ENCODE measurements at regions not wholly inside any gene's neighbourhood (a gene's known extent, or its start where the extent isn't known, plus 50 kb on each side); places are given as distances from the start of the nearest gene placed in this dataset.

DNA sequence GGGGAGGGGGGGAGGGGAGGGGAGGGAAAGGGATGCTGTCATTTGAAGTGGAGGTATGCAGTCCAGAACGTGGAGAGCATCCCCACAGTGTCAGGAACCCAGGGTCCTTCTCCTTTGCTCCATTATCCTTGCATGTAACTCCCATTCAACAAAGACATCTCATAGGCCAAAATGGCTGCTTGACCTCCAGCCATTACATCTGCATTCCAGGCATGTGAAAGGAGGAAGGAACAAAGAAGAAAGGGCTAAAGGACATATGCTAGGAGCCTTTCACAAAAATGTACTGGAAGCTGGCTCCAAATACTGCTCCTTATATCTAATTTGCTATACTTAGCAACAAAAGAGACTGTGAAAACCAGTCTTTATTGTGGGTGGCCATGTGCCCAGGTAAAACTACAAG lies 87.0 kb upstream of the CRHR1 start:
- no peak for TF ChIP-seq EZH2phosphoT487 (IDR thresholded peaks at IDR 0.05; ENCODE audit: borderline replicate concordance, low read length)
- TF ChIP-seq, protein P1, sequence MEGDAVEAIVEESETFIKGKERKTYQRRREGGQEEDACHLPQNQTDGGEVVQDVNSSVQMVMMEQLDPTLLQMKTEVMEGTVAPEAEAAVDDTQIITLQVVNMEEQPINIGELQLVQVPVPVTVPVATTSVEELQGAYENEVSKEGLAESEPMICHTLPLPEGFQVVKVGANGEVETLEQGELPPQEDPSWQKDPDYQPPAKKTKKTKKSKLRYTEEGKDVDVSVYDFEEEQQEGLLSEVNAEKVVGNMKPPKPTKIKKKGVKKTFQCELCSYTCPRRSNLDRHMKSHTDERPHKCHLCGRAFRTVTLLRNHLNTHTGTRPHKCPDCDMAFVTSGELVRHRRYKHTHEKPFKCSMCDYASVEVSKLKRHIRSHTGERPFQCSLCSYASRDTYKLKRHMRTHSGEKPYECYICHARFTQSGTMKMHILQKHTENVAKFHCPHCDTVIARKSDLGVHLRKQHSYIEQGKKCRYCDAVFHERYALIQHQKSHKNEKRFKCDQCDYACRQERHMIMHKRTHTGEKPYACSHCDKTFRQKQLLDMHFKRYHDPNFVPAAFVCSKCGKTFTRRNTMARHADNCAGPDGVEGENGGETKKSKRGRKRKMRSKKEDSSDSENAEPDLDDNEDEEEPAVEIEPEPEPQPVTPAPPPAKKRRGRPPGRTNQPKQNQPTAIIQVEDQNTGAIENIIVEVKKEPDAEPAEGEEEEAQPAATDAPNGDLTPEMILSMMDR (conservative IDR thresholded peaks at IDR 0.05; ENCODE audit: low read depth, low read length): no peak
- TF ChIP-seq EZH2 (IDR thresholded peaks at IDR 0.05; ENCODE audit: low read length, unreplicated experiment): no peak
